ENCODE measurements at regions not wholly inside any gene's neighbourhood (a gene's known extent, or its start where the extent isn't known, plus 50 kb on each side); places are given as distances from the start of the nearest gene placed in this dataset.

DNA sequence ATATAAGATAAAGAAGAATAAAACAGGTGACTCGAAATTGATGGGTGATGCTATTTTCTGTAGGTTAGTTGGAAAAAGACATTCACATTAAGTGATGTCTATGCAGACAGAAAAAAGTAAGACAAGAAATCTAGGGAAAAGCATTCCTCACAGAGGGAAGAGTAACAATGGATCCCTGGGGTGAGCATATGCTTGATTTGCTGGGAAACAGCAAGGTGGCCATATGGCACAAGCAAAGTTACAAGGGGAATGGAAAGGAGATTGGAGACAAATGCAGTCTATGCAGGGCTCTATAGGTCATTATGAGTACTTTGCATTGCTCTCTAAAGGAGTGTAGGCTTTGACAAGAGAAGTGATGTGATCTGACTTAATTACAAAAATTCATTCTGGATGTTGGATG lies 90.9 kb upstream of the ZNF804B start:
- Histone ChIP-seq H3K9me3 (replicated peaks in 1 of 11) (no peaks in the 10 kb centered on the region), H3K36me3 (no peaks in the 10 kb centered on the region), H4K20me1 (no peaks in the 10 kb centered on the region), H3K27ac (no peak overlapping the region), H3K4me2 (no peak overlapping the region), H3K4me1 (peaks cover 0 to 10% (median 0%) of the 10 kb centered on the region in 10 experiments; a peak in 2 of 20 replicates), H3K27me3 (no peaks in the 10 kb centered on the region), H3K4me3 (no peak overlapping the region), H3K9ac (no peak overlapping the region)
- TF ChIP-seq Cebpa-rat (IDR thresholded peaks at IDR 0.05), result no peak

DNA sequence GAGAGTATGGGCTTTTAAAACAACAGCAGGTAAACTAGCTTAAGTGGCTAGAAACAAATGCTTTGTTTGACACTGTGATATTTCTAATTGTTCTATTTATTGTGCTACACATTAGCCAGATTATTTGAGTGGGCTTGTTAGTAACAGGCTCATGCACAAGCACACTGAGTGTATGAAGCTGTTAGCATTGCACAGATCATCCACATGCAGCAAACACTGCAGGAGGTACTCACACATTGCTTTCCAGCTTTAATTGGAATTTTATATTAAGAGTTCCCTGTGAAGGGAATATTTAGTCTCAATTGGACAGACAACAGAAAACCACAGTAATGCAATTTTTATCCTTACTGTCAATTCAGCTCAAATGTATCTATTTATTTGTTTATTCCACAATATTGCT lies 92.9 kb upstream of the ZNF804B start:
- TF ChIP-seq Cebpa-rat (IDR thresholded peaks at IDR 0.05), result no peak
- Histone ChIP-seq H3K4me3 (no peak overlapping the region), H3K4me2 (no peak overlapping the region), H3K36me3 (no peaks in the 10 kb centered on the region), H3K9me3 (replicated peaks in 1 of 11) (no peaks in the 10 kb centered on the region), H3K27ac (no peak overlapping the region), H3K27me3 (no peaks in the 10 kb centered on the region), H3K4me1 (peaks cover 0 to 10% (median 0%) of the 10 kb centered on the region in 10 experiments; a peak in 2 of 20 replicates), H3K9ac (no peak overlapping the region), H4K20me1 (no peaks in the 10 kb centered on the region)

DNA sequence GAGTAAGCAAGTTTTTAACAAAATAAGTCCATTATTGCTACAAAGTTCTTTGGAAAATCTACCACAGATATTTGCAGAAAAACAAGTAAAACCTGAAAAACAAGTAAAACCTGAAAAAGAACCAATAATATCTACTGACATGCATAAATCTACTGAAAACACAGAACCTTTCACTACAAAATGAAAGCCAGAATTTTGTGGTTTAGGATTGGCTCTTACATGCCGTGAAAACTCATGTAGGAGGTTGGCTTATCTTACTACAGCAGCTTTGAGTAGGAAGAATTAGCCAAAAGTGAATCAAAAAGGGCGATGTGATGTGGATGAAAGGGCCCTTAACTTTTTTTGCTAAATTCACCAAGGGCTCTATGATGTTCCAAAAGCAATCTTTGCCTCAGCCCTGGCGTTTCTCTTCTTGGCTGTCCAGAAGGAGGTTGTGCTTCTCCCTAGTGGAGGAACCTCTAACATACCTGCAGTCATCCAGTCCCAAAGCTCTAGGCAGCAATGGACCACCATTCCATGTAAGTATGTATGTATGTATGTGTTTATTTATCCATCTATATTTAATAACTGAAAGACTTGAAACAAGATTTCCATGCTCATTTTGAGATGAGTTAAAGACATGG lies 93.5 kb upstream of the ZNF804B start:
- no peak overlapping the region for H3K4me3 ChIP-seq
- TF ChIP-seq Cebpa-rat (IDR thresholded peaks at IDR 0.05), result no peak
- no peaks in the 10 kb centered on the region for H3K36me3 ChIP-seq
- no peaks in the 10 kb centered on the region for H4K20me1 ChIP-seq
- no peaks in the 10 kb centered on the region for H3K27me3 ChIP-seq
- H3K27ac ChIP-seq, result no peak overlapping the region
- no peaks in the 10 kb centered on the region for H3K9me3 ChIP-seq (replicated peaks in 1 of 11)
- H3K4me1 ChIP-seq, result peaks cover 0 to 10% (median 0%) of the 10 kb centered on the region in 10 experiments; a peak in 2 of 20 replicates
- H3K4me2 ChIP-seq, result no peak overlapping the region
- no peak overlapping the region for H3K9ac ChIP-seq

DNA sequence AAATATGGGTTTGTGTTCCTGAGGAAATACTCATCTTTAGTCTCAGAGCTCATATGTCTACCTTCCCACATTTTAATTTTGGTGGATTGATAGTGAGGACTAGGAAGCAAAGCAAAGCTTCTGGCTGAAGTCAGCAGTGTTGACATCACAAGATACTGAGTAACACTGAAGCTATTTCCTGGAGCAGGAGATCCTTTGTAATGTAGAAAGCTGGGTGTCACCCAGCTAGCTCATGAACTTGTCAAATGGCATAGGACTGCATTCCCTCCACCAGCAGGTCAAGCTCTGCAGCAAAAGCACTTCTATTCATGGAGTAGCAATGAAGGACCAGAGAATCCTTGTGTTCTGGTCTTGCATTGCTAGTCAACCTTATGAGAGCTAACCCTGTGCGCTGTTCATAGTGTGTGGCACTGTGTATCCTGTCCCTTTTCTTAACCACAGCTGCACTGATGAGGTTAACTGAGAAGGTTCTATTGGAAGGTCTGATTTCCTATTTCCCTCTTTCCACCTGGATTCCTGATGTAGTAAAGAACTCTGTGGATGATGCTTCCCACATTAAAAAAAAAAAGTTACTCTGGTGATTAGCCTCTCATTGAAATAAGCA lies 94.8 kb upstream of the ZNF804B start:
- H3K4me3 ChIP-seq, result no peak overlapping the region
- no peaks in the 10 kb centered on the region for H3K9me3 ChIP-seq (replicated peaks in 1 of 11)
- H3K27ac ChIP-seq, result no peak overlapping the region
- H3K36me3 ChIP-seq, result no peaks in the 10 kb centered on the region
- no peaks in the 10 kb centered on the region for H4K20me1 ChIP-seq
- peak overlapping the region in 2 of 11 experiments; percentile 50 to 63; a peak in 4 of 22 replicates for H3K4me2 ChIP-seq
- peaks cover 0 to 10% (median 0%) of the 10 kb centered on the region in 10 experiments; a peak in 2 of 20 replicates for H3K4me1 ChIP-seq
- H3K9ac ChIP-seq, result no peak overlapping the region
- no peaks in the 10 kb centered on the region for H3K27me3 ChIP-seq
- no peak for TF ChIP-seq Cebpa-rat (IDR thresholded peaks at IDR 0.05)

DNA sequence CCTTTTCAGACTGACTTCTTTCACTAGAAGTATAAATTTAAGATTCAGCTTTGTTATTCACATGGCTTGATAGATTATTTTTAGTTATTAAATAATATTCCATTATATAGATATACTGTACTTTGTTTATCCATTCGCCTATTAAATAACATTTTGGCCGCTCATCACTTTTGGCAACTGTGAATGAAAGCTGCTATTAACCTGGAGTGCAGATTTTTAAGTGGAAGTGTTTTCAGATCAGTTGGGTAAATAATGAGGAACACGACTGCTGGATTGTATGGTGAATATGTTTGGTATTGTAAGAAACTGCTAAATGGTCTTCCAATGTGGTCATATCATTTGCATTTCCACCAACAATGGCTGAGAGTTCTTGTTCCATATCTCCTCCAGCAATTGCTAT lies 97.6 kb upstream of the ZNF804B start:
- no peak overlapping the region for H3K4me2 ChIP-seq
- H3K36me3 ChIP-seq, result no peaks in the 10 kb centered on the region
- no peaks in the 10 kb centered on the region for H3K9me3 ChIP-seq (replicated peaks in 1 of 11)
- H3K4me3 ChIP-seq, result no peak overlapping the region
- H3K27ac ChIP-seq, result no peak overlapping the region
- no peak overlapping the region for H3K9ac ChIP-seq
- no peak for TF ChIP-seq Cebpa-rat (IDR thresholded peaks at IDR 0.05)
- no peaks in the 10 kb centered on the region for H4K20me1 ChIP-seq
- no peaks in the 10 kb centered on the region for H3K27me3 ChIP-seq
- H3K4me1 ChIP-seq, result peaks cover 0 to 10% (median 0%) of the 10 kb centered on the region in 10 experiments; a peak in 2 of 20 replicates

DNA sequence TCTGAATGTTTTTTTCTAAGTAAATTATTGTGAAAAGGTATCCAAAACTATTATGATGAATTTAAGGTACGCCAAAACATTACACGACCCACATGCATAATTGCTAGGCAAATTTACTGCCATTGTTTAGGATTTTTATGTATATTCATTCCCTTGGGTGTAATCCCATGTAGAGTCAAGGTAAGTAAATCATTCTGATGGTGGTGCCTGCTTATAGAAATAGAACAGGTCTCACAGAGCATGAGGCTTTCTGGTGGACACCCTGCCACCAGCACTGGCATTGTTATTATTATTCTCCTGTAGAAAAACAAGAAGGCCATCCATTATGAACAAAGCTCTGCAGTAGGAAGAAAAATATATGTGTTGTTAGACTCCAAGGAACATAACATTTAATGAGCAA lies 111.7 kb upstream of the ZNF804B start:
- H3K27ac ChIP-seq, result no peak overlapping the region
- no peak overlapping the region for H3K4me2 ChIP-seq
- no peaks in the 10 kb centered on the region for H3K27me3 ChIP-seq
- no peak for TF ChIP-seq Cebpa-rat (IDR thresholded peaks at IDR 0.05)
- peaks cover 0 to 8% (median 0%) of the 10 kb centered on the region in 11 experiments; a peak in 5 of 22 replicates for H3K9me3 ChIP-seq (replicated peaks in 1 of 11)
- no peak overlapping the region for H3K9ac ChIP-seq
- no peaks in the 10 kb centered on the region for H3K4me1 ChIP-seq
- H4K20me1 ChIP-seq, result no peaks in the 10 kb centered on the region
- no peak overlapping the region for H3K4me3 ChIP-seq
- no peaks in the 10 kb centered on the region for H3K36me3 ChIP-seq

DNA sequence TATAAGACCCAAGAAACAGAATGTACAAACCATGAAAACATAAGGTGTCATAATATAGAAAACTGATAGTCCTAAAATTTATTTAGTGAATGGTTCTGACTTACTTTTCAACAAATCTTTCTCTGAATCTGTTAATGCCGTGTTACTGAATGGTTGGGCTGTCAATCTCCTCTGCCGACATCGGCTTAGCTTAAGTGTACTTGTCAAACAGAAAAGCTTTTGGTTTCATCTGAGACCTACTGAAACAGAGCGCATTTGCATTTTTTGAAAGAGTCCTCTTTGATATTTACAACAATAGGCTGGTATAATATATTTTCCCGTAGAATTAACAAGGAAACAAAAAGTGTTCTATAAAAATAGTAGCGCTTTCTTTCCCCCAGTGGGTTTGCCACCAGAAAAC lies 120.9 kb upstream of the ZNF804B start:
- H3K9ac ChIP-seq, result no peak overlapping the region
- no peak overlapping the region for H3K27ac ChIP-seq
- H3K36me3 ChIP-seq, result no peaks in the 10 kb centered on the region
- H3K4me3 ChIP-seq, result no peak overlapping the region
- H3K4me1 ChIP-seq, result no peaks in the 10 kb centered on the region
- no peak overlapping the region for H3K4me2 ChIP-seq
- no peaks in the 10 kb centered on the region for H3K9me3 ChIP-seq (replicated peaks in 1 of 11)
- no peaks in the 10 kb centered on the region for H4K20me1 ChIP-seq
- TF ChIP-seq Cebpa-rat (IDR thresholded peaks at IDR 0.05), result no peak
- no peaks in the 10 kb centered on the region for H3K27me3 ChIP-seq

DNA sequence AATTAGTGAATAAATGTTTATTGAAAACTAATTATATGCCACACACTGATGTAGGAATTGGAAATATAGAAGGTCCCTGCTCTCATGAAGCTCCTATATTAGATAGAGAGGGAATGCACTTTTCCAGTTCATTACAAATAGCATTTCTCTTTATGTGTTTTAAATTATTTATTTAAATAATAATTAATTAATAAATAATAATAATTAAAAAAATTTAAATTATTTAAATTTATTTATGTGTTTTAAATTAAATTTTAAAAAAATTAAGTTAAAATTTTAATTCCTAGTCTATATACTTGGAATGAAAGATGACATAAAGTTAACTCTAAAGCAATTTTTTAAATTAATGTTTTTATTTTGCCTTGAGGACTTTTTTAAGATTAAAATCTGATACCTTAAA lies 121.7 kb upstream of the ZNF804B start:
- no peak for TF ChIP-seq Cebpa-rat (IDR thresholded peaks at IDR 0.05)
- Histone ChIP-seq H3K4me3 (no peak overlapping the region), H3K27ac (no peak overlapping the region), H3K9me3 (replicated peaks in 1 of 11) (no peaks in the 10 kb centered on the region), H3K4me2 (no peak overlapping the region), H3K27me3 (no peaks in the 10 kb centered on the region), H3K9ac (no peak overlapping the region), H3K36me3 (no peaks in the 10 kb centered on the region), H3K4me1 (no peaks in the 10 kb centered on the region), H4K20me1 (no peaks in the 10 kb centered on the region)

DNA sequence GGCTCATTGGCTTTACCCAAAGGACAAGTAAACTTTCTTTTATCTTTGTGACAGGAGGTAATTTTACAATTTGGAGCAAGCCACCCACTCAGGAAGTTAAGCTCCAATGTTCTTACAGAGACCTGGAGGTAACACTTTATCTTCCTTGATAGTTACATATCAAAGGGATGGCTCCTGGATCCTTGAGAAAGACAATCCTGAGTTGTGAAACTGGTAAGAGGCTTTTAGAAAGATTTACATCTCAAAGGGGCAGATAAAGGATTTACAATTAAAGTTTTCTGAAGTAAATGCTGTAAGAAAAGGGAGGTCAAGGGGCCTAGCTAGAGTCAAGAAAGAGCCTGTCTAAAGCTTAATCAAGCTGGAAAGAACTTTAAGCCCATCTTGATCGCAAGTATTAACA lies 124.4 kb upstream of the ZNF804B start:
- Histone ChIP-seq H3K9me3 (replicated peaks in 1 of 11) (no peaks in the 10 kb centered on the region), H3K27me3 (no peaks in the 10 kb centered on the region), H3K9ac (no peak overlapping the region), H4K20me1 (no peaks in the 10 kb centered on the region), H3K4me2 (no peak overlapping the region), H3K4me3 (no peak overlapping the region), H3K27ac (no peak overlapping the region), H3K4me1 (no peaks in the 10 kb centered on the region), H3K36me3 (no peaks in the 10 kb centered on the region)
- no peak for TF ChIP-seq Cebpa-rat (IDR thresholded peaks at IDR 0.05)

DNA sequence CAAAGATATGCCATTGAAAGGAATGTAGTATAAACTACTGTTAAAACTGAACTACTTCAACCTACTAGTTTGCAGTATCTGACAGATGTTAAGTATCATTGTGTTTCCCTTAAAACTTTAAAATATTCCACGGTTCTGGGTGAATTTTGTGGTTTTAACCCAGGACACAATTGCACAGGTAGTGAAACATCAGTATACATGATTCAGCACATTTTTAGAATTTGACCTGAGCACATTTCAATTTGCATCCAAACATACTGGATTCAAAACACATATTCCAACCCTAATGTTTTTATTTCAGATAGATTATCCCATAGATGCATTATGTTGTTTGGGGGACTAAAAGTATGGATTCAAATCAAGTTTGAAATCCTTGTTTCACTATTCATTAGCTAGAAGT lies 129.9 kb upstream of the ZNF804B start:
- H3K4me3 ChIP-seq, result no peak overlapping the region
- H3K9ac ChIP-seq, result no peak overlapping the region
- no peaks in the 10 kb centered on the region for H3K36me3 ChIP-seq
- H3K4me1 ChIP-seq, result no peaks in the 10 kb centered on the region
- no peak for TF ChIP-seq Cebpa-rat (IDR thresholded peaks at IDR 0.05)
- H3K4me2 ChIP-seq, result no peak overlapping the region
- no peak overlapping the region for H3K27ac ChIP-seq
- H4K20me1 ChIP-seq, result no peaks in the 10 kb centered on the region
- H3K9me3 ChIP-seq (replicated peaks in 1 of 11), result no peaks in the 10 kb centered on the region
- H3K27me3 ChIP-seq, result no peaks in the 10 kb centered on the region
